CD1c-positive myeloid dendritic cell (primary cell): ENCODE measurements at regions not wholly inside any gene's neighbourhood (a gene's known extent, or its start where the extent isn't known, plus 50 kb on each side); places are given as distances from the start of the nearest gene placed in this dataset.
A peak's percentile ranks its signal among the peaks of the same experiment; 100 is the strongest.

Experiments used
- DNase-seq: peaks from one replicate; pipeline ENCODE4 v3.0.0-alpha.2; 2016; ENCODE audit errors: extremely low spot score

- DNase-seq = no peak
Observed at GRCh38 chr14:42931308-42931707, 1324.6 kb downstream of the LRFN5 start.

- DNase-seq = peak; percentile 28
Observed at GRCh38 chr14:42929806-42930480, 1323.3 kb downstream of the LRFN5 start.

- no peak for DNase-seq
Observed at GRCh38 chr14:42927313-42927712, 1320.6 kb downstream of the LRFN5 start.

GRCh38 chr14:42921901-42922300 lies 1315.2 kb downstream of the LRFN5 start:
- no peak for DNase-seq

- DNase-seq = no peak
Observed at GRCh38 chr14:42918615-42919014, 1311.9 kb downstream of the LRFN5 start.

- DNase-seq = no peak
Observed at GRCh38 chr14:42911642-42912041, 1305.0 kb downstream of the LRFN5 start.

GRCh38 chr14:42909659-42910058 lies 1303.0 kb downstream of the LRFN5 start:
- DNase-seq = no peak

GRCh38 chr14:42893183-42893582 lies 1286.5 kb downstream of the LRFN5 start:
- DNase-seq = no peak

- DNase-seq = peak; percentile 43
Observed at GRCh38 chr14:42884100-42884499, 1277.4 kb downstream of the LRFN5 start.

- peak; percentile 10 for DNase-seq
Observed at GRCh38 chr14:42877716-42878115, 1271.0 kb downstream of the LRFN5 start.

GRCh38 chr14:42872786-42873185 lies 1266.1 kb downstream of the LRFN5 start:
- DNase-seq = no peak

GRCh38 chr14:42869681-42870080 lies 1263.0 kb downstream of the LRFN5 start:
- DNase-seq = no peak

GRCh38 chr14:42862114-42862513 lies 1255.4 kb downstream of the LRFN5 start:
- no peak for DNase-seq

- DNase-seq = no peak
Observed at GRCh38 chr14:42860371-42860770, 1253.7 kb downstream of the LRFN5 start.

GRCh38 chr14:42856106-42856505 lies 1249.4 kb downstream of the LRFN5 start:
- DNase-seq = no peak

- peak; percentile 18 for DNase-seq
Observed at GRCh38 chr14:42855085-42855484, 1248.4 kb downstream of the LRFN5 start.

- DNase-seq = peak; percentile 34
Observed at GRCh38 chr14:42854061-42854460, 1247.4 kb downstream of the LRFN5 start.

GRCh38 chr14:42848652-42849051 lies 1242.0 kb downstream of the LRFN5 start:
- DNase-seq = no peak

GRCh38 chr14:42814817-42815216 lies 1208.1 kb downstream of the LRFN5 start:
- DNase-seq = no peak

- no peak for DNase-seq
Observed at GRCh38 chr14:42806909-42807315, 1200.2 kb downstream of the LRFN5 start.

GRCh38 chr14:42804141-42804540 lies 1197.5 kb downstream of the LRFN5 start:
- DNase-seq = no peak

GRCh38 chr14:42802346-42802745 lies 1195.7 kb downstream of the LRFN5 start:
- DNase-seq = no peak

- no peak for DNase-seq
Observed at GRCh38 chr14:42792166-42792565, 1185.5 kb downstream of the LRFN5 start.

- DNase-seq = no peak
Observed at GRCh38 chr14:42782754-42783153, 1176.1 kb downstream of the LRFN5 start.
